HG03442 (cell line): ENCODE measurements at regions not wholly inside any gene's neighbourhood (a gene's known extent, or its start where the extent isn't known, plus 50 kb on each side); places are given as distances from the start of the nearest gene placed in this dataset.

Source experiments
- ATAC-seq: cut with Tn5 transposase; IDR thresholded peaks from one replicate; pipeline ENCODE4 v1.9.1; 2021; ENCODE audit warnings: mild to moderate bottlenecking, moderate library complexity; ENCODE audit not compliant: unreplicated experiment

GRCh38 chr4:100569196-100569595 is 51.4 kb upstream of the EMCN start:
- peak; percentile 66 for ATAC-seq
